ENCODE measurements at regions not wholly inside any gene's neighbourhood (a gene's known extent, or its start where the extent isn't known, plus 50 kb on each side); places are given as distances from the start of the nearest gene placed in this dataset.

GRCh38 chr13:104920091-104920490 is 1615.4 kb downstream of the EFNB2 start:
- no peak for TF ChIP-seq CTCF (conservative IDR thresholded peaks at IDR 0.05; ENCODE audit: low read depth, low read length)
- DNase-seq (ENCODE audit: low read depth): peak; percentile 7
- H3K4me3 ChIP-seq (ENCODE audit: low read length): no peak overlapping the region

GRCh38 chr13:104900191-104900817 is 1635.2 kb downstream of the EFNB2 start:
- H3K4me3 ChIP-seq (ENCODE audit: low read length): no peak overlapping the region
- DNase-seq (ENCODE audit: low read depth): no peak
- TF ChIP-seq CTCF (conservative IDR thresholded peaks at IDR 0.05; ENCODE audit: low read depth, low read length): no peak

- no peak for DNase-seq (ENCODE audit: low read depth)
- TF ChIP-seq CTCF (conservative IDR thresholded peaks at IDR 0.05; ENCODE audit: low read depth, low read length): no peak
- H3K4me3 ChIP-seq (ENCODE audit: low read length): no peak overlapping the region
Observed at GRCh38 chr13:104898484-104898883, 1637.0 kb downstream of the EFNB2 start.

- TF ChIP-seq CTCF (conservative IDR thresholded peaks at IDR 0.05; ENCODE audit: low read depth, low read length): no peak
- DNase-seq (ENCODE audit: low read depth): no peak
- no peak overlapping the region for H3K4me3 ChIP-seq (ENCODE audit: low read length)
Observed at GRCh38 chr13:104895521-104895920, 1639.9 kb downstream of the EFNB2 start.

GRCh38 chr13:104875038-104875754 is 1660.3 kb downstream of the EFNB2 start:
- no peak overlapping the region for H3K4me3 ChIP-seq (ENCODE audit: low read length)
- no peak for TF ChIP-seq CTCF (conservative IDR thresholded peaks at IDR 0.05; ENCODE audit: low read depth, low read length)
- DNase-seq (ENCODE audit: low read depth): no peak

- no peak overlapping the region for H3K4me3 ChIP-seq (ENCODE audit: low read length)
- TF ChIP-seq CTCF (conservative IDR thresholded peaks at IDR 0.05; ENCODE audit: low read depth, low read length): no peak
Observed at GRCh38 chr13:104872153-104872552, 1663.3 kb downstream of the EFNB2 start.

GRCh38 chr13:104871456-104871855 is 1664.0 kb downstream of the EFNB2 start:
- H3K4me3 ChIP-seq (ENCODE audit: low read length): no peak overlapping the region
- no peak for DNase-seq (ENCODE audit: low read depth)
- no peak for TF ChIP-seq CTCF (conservative IDR thresholded peaks at IDR 0.05; ENCODE audit: low read depth, low read length)

More at GRCh38 chr13:104872153-104872552, 1663.3 kb downstream of the EFNB2 start:
- DNase-seq (ENCODE audit: low read depth): no peak

Measured in retinal pigment epithelial cell (primary cell).